ENCODE measurements at regions not wholly inside any gene's neighbourhood (a gene's known extent, or its start where the extent isn't known, plus 50 kb on each side); places are given as distances from the start of the nearest gene placed in this dataset.

DNA sequence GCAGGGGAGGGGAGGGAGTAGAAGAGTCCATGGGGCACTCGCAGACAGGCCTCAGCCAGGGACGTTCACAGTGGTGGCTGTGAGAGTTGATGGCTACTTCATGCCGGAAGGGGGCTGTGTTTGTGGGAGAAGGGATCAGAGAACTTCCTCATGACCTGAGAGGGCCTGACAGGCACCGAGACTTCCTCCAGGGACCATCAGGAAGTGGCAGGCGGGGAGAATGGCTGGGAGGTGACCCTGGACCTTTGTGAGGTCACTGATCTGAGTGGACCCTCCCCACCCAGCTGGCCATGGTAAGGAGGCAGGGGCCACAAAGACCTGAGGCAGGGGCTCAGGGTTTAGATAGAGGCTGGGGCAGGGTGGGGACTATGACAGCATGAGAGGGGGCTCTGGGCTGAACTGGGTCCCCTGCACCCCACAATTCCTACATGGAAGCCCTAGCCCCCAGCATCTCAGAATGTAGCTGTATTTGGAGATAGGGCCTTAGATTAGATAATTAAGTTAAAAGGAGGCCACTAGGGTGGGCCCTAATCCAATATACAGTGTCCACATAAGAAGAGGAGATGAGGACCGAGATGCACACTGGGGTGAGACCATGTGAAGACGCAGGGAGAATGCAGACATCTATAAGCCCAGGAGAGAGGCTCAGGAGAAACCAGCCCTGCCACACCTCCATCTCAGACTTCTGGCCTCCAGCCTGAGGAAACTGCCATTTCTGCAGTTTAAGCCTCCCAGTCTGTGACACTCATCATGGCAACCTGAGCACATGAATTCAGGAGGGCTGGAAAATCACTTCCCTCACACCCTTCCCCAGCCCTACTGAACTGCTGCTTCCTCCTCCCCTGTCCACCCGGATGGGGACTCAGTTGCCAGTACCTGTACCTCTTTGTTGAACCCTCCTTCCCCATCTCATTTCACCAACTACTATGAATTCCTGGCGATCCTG is 273.9 kb upstream of the ZNF32 start:
- DNase-seq: no peak
- peaks cover 4 to 14% (median 9%) of the 10 kb centered on the region in 3 donors for H3K27me3 Mint-ChIP-seq (ENCODE audit: low read depth in 3 of 3)
- H3K4me1 ChIP-seq (ENCODE audit: control insufficient read depth in 1 of 2, insufficient read depth in 2 of 2, low read length in 2 of 2): no peaks in the 10 kb centered on the region
- H4K20me1 ChIP-seq (ENCODE audit: insufficient read depth, low read length): no peaks in the 10 kb centered on the region
- H3K4me3 ChIP-seq (replicated peaks in 1 of 3; ENCODE audit: low read depth in 2 of 3, low read length in 3 of 3): no peak overlapping the region
- no peaks in the 10 kb centered on the region for H3K36me3 Mint-ChIP-seq
- no peak overlapping the region for H2AFZ ChIP-seq (ENCODE audit: insufficient read depth, low read depth, low read length, poor library complexity, severe bottlenecking)
- no peaks in the 10 kb centered on the region for H3K27me3 ChIP-seq (ENCODE audit: control insufficient read depth in 2 of 2, insufficient read depth in 2 of 2, low read length in 2 of 2)
- H3K4me3 Mint-ChIP-seq: no peak overlapping the region
- H3K27ac ChIP-seq (ENCODE audit: low read depth in 1 of 2, low read length in 2 of 2): no peak overlapping the region
- no peak overlapping the region for H3K9ac ChIP-seq (ENCODE audit: insufficient read depth, low read length, poor library complexity, severe bottlenecking)
- intact Hi-C loops (cut with micrococcal nuclease): no loop called here
- no peak overlapping the region for H3K27ac Mint-ChIP-seq
- WGBS (ENCODE audit: insufficient coverage): 61% methylated on average over 4 of the region's 9 CpGs
- TF ChIP-seq, protein P1, sequence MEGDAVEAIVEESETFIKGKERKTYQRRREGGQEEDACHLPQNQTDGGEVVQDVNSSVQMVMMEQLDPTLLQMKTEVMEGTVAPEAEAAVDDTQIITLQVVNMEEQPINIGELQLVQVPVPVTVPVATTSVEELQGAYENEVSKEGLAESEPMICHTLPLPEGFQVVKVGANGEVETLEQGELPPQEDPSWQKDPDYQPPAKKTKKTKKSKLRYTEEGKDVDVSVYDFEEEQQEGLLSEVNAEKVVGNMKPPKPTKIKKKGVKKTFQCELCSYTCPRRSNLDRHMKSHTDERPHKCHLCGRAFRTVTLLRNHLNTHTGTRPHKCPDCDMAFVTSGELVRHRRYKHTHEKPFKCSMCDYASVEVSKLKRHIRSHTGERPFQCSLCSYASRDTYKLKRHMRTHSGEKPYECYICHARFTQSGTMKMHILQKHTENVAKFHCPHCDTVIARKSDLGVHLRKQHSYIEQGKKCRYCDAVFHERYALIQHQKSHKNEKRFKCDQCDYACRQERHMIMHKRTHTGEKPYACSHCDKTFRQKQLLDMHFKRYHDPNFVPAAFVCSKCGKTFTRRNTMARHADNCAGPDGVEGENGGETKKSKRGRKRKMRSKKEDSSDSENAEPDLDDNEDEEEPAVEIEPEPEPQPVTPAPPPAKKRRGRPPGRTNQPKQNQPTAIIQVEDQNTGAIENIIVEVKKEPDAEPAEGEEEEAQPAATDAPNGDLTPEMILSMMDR (IDR thresholded peaks at IDR 0.05): no peak
- no peaks in the 10 kb centered on the region for H3K36me3 ChIP-seq (replicated peaks in 1 of 2; ENCODE audit: control insufficient read depth in 1 of 2, insufficient read depth in 2 of 2, low read length in 2 of 2)
- H3K79me2 ChIP-seq (ENCODE audit: insufficient read depth, low read length): no peaks in the 10 kb centered on the region
- H3K4me2 ChIP-seq (replicated peaks; ENCODE audit: extremely low read depth, low read length, poor library complexity, severe bottlenecking): no peak overlapping the region
- H3K4me1 Mint-ChIP-seq: no peaks in the 10 kb centered on the region
- peaks cover 0 to 11% (median 4%) of the 10 kb centered on the region in 7 donors for H3K9me3 Mint-ChIP-seq
- H3K9me3 ChIP-seq (replicated peaks in 1 of 2; ENCODE audit: control insufficient read depth in 1 of 2, insufficient read depth in 1 of 2, low read length in 2 of 2): peaks cover 0 to 8% of the 10 kb centered on the region in 2 donors

DNA sequence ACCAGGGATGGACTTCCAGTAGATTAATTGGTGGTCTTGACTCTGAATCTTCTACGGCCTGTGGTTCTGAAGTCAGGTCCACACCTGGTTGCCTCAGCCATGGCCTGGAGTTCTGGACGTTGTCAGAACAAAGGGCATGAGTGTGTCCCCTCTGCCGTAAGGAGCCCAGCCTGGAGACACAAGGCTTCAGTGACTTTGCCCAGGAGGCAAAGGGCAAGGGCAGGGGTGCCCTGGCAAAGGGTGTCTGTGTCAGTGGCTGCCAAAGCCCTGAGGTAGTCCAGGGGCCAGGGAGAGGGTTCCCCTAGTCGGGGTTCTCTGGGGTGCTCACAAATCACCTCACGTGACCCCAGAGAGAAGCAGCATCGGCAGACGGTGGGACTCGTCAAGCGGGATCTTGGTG is 273.2 kb upstream of the ZNF32 start:
- Mint-ChIP-seq H3K27ac (no peak overlapping the region), H3K9me3 (peaks cover 0 to 11% (median 4%) of the 10 kb centered on the region in 7 donors), H3K27me3 (ENCODE audit: low read depth in 3 of 3) (peaks cover 6 to 13% (median 11%) of the 10 kb centered on the region in 3 donors), H3K36me3 (no peaks in the 10 kb centered on the region), H3K4me1 (no peaks in the 10 kb centered on the region), H3K4me3 (no peak overlapping the region)
- Histone ChIP-seq H3K4me1 (ENCODE audit: control insufficient read depth in 1 of 2, insufficient read depth in 2 of 2, low read length in 2 of 2) (no peaks in the 10 kb centered on the region), H3K4me3 (replicated peaks in 1 of 3; ENCODE audit: low read depth in 2 of 3, low read length in 3 of 3) (no peak overlapping the region), H3K27ac (ENCODE audit: low read depth in 1 of 2, low read length in 2 of 2) (no peak overlapping the region), H4K20me1 (ENCODE audit: insufficient read depth, low read length) (no peaks in the 10 kb centered on the region), H3K9me3 (replicated peaks in 1 of 2; ENCODE audit: control insufficient read depth in 1 of 2, insufficient read depth in 1 of 2, low read length in 2 of 2) (peaks cover 0 to 8% of the 10 kb centered on the region in 2 donors), H2AFZ (ENCODE audit: insufficient read depth, low read depth, low read length, poor library complexity, severe bottlenecking) (no peak overlapping the region), H3K9ac (ENCODE audit: insufficient read depth, low read length, poor library complexity, severe bottlenecking) (no peak overlapping the region), H3K79me2 (ENCODE audit: insufficient read depth, low read length) (no peaks in the 10 kb centered on the region), H3K4me2 (replicated peaks; ENCODE audit: extremely low read depth, low read length, poor library complexity, severe bottlenecking) (no peak overlapping the region), H3K36me3 (replicated peaks in 1 of 2; ENCODE audit: control insufficient read depth in 1 of 2, insufficient read depth in 2 of 2, low read length in 2 of 2) (no peaks in the 10 kb centered on the region), H3K27me3 (ENCODE audit: control insufficient read depth in 2 of 2, insufficient read depth in 2 of 2, low read length in 2 of 2) (no peaks in the 10 kb centered on the region)
- 85% methylated on average over 4 of the region's 9 CpGs for WGBS (ENCODE audit: insufficient coverage)
- TF ChIP-seq, protein P1 (IDR thresholded peaks at IDR 0.05): no peak
- DNase-seq: no peak
- intact Hi-C loops (cut with micrococcal nuclease): no loop called here
